ENCODE measurements at regions not wholly inside any gene's neighbourhood (a gene's known extent, or its start where the extent isn't known, plus 50 kb on each side); places are given as distances from the start of the nearest gene placed in this dataset.

DNA sequence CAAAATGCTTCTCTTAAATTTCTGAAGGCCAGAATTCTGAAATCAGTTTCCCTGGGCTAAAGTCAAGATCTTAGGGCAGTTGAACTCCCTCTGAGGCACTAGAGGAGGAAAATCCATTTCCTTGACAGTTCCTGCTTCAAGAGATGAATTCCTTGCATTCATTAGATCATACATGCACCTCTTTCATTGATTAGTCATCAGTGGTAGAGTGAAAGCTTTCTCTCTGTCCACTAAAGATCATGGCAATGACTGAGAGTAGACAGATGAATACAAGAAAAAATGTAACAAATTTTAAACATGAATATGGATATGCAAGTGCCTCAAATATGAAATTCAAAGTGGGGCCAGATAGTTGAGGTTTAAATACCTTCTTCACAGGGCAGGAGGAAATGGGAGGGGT is 693.4 kb upstream of the TMEFF2 start:
- Mint-ChIP-seq H3K27ac (no peak overlapping the region), H3K9me3 (ENCODE audit: insufficient read depth) (no peaks in the 10 kb centered on the region), H3K4me1 (no peaks in the 10 kb centered on the region), H3K4me3 (no peak overlapping the region), H3K27me3 (no peaks in the 10 kb centered on the region)
- H3K27ac ChIP-seq (ENCODE audit: low read length in 2 of 2), result no peak overlapping the region
- no peak overlapping the region for H2AFZ ChIP-seq (ENCODE audit: insufficient read depth, low read depth, low read length, poor library complexity, severe bottlenecking)
- DNase-seq, result no peak
- TF ChIP-seq EZH2 (IDR thresholded peaks at IDR 0.05; ENCODE audit: borderline replicate concordance, insufficient read depth, low read depth, low read length, poor library complexity, severe bottlenecking), result no peak
- TF ChIP-seq CTCF (IDR thresholded peaks at IDR 0.05), result no peak
- ChIA-PET POLR2A (no interaction called here), CTCF (no interaction called here)
- no peaks in the 10 kb centered on the region for H3K79me2 ChIP-seq (ENCODE audit: control insufficient read depth, insufficient read depth, low read length)
- no peaks in the 10 kb centered on the region for H3K27me3 ChIP-seq (replicated peaks in 1 of 4; ENCODE audit: control extremely low read depth in 1 of 4, control insufficient read depth in 3 of 4, insufficient read depth in 4 of 4, low read length in 3 of 4)
- H3K4me2 ChIP-seq (replicated peaks; ENCODE audit: low read depth, low read length, poor library complexity, severe bottlenecking), result no peak overlapping the region
- intact Hi-C loops (cut with micrococcal nuclease), result no loop called here
- no peaks in the 10 kb centered on the region for H3K36me3 ChIP-seq (replicated peaks in 1 of 2; ENCODE audit: control extremely low read depth in 1 of 2, control insufficient read depth in 1 of 2, extremely low read depth in 1 of 2, insufficient read depth in 2 of 2, low read length in 1 of 2)
- no peak overlapping the region for H3K9ac ChIP-seq (ENCODE audit: low read length)
- H4K20me1 ChIP-seq (ENCODE audit: control insufficient read depth, insufficient read depth, low read length, poor library complexity, severe bottlenecking), result no peaks in the 10 kb centered on the region
- H3K4me3 ChIP-seq (ENCODE audit: control extremely low read depth in 1 of 5, extremely low read depth in 1 of 5, insufficient read depth in 1 of 5, low read depth in 2 of 5, low read length in 4 of 5), result no peak overlapping the region
- ATAC-seq (ENCODE audit: low read depth), result no peak
- H3K4me1 ChIP-seq (ENCODE audit: control insufficient read depth in 2 of 2, insufficient read depth in 2 of 2, low read length in 2 of 2), result no peaks in the 10 kb centered on the region
- no peaks in the 10 kb centered on the region for H3K9me3 ChIP-seq (ENCODE audit: control extremely low read depth in 1 of 3, control insufficient read depth in 2 of 3, insufficient read depth in 1 of 3, low read length in 2 of 3)

DNA sequence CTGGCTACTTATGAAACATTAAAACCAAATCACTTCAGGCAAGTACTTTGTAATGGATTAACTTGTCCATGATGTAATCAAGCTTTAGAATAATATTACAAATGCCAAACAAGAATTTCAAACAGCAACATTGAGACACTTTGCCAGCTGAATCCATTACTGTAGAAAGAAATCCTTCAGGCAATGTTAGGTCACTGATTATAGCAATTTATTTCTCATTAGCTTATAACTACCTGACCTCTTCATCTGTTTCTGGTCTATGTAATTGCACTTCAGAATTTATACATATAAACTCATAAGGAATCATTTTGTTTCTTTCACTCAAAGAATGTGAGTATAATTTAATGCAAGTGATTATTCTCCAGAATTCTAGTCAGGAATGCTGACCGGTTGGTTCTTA is 692.6 kb upstream of the TMEFF2 start:
- H4K20me1 ChIP-seq (ENCODE audit: control insufficient read depth, insufficient read depth, low read length, poor library complexity, severe bottlenecking), result no peaks in the 10 kb centered on the region
- no peak overlapping the region for H3K27ac ChIP-seq (ENCODE audit: low read length in 2 of 2)
- Mint-ChIP-seq H3K4me1 (no peaks in the 10 kb centered on the region), H3K4me3 (no peak overlapping the region), H3K27ac (no peak overlapping the region), H3K27me3 (no peaks in the 10 kb centered on the region), H3K9me3 (ENCODE audit: insufficient read depth) (no peaks in the 10 kb centered on the region)
- H3K27me3 ChIP-seq (replicated peaks in 1 of 4; ENCODE audit: control extremely low read depth in 1 of 4, control insufficient read depth in 3 of 4, insufficient read depth in 4 of 4, low read length in 3 of 4), result no peaks in the 10 kb centered on the region
- H3K4me1 ChIP-seq (ENCODE audit: control insufficient read depth in 2 of 2, insufficient read depth in 2 of 2, low read length in 2 of 2), result no peaks in the 10 kb centered on the region
- H3K4me2 ChIP-seq (replicated peaks; ENCODE audit: low read depth, low read length, poor library complexity, severe bottlenecking), result no peak overlapping the region
- no peaks in the 10 kb centered on the region for H3K79me2 ChIP-seq (ENCODE audit: control insufficient read depth, insufficient read depth, low read length)
- WGBS (ENCODE audit: insufficient coverage), result no CpG with 5 or more reads among the region's 1 CpG
- ChIA-PET CTCF (no interaction called here), POLR2A (no interaction called here)
- ATAC-seq (ENCODE audit: low read depth), result no peak
- TF ChIP-seq EZH2 (IDR thresholded peaks at IDR 0.05; ENCODE audit: borderline replicate concordance, insufficient read depth, low read depth, low read length, poor library complexity, severe bottlenecking) (no peak), CTCF (IDR thresholded peaks at IDR 0.05) (no peak)
- no peak overlapping the region for H3K9ac ChIP-seq (ENCODE audit: low read length)
- no peaks in the 10 kb centered on the region for H3K9me3 ChIP-seq (ENCODE audit: control extremely low read depth in 1 of 3, control insufficient read depth in 2 of 3, insufficient read depth in 1 of 3, low read length in 2 of 3)
- no peak overlapping the region for H3K4me3 ChIP-seq (ENCODE audit: control extremely low read depth in 1 of 5, extremely low read depth in 1 of 5, insufficient read depth in 1 of 5, low read depth in 2 of 5, low read length in 4 of 5)
- intact Hi-C loops (cut with micrococcal nuclease), result no loop called here
- H2AFZ ChIP-seq (ENCODE audit: insufficient read depth, low read depth, low read length, poor library complexity, severe bottlenecking), result no peak overlapping the region
- no peak for DNase-seq
- no peaks in the 10 kb centered on the region for H3K36me3 ChIP-seq (replicated peaks in 1 of 2; ENCODE audit: control extremely low read depth in 1 of 2, control insufficient read depth in 1 of 2, extremely low read depth in 1 of 2, insufficient read depth in 2 of 2, low read length in 1 of 2)

All from B cell (primary cell).